Activated naive CD8-positive, alpha-beta T cell treated with anti-CD3 and anti-CD28 coated beads, Interleukin-2, amount 50 U/mL, for 24 hours (primary cell): ENCODE measurements at regions not wholly inside any gene's neighbourhood (a gene's known extent, or its start where the extent isn't known, plus 50 kb on each side); places are given as distances from the start of the nearest gene placed in this dataset.

Experiments used
- ATAC-seq: fragments of 150-1000 bp; cut with Tn5 transposase; one replicate; pipeline ENCODE4 v1.10.0; 2021
- DNase-seq: peaks from one replicate; pipeline ENCODE4 v3.0.0; 2021
- H3K27ac Mint-ChIP-seq: one replicate; pipeline ENCODE4 v1.8.0; 2021; ENCODE audit warnings: mild to moderate bottlenecking, mixed read lengths
- H3K27me3 Mint-ChIP-seq: one replicate; pipeline ENCODE4 v1.8.0; 2021; ENCODE audit warnings: mixed read lengths
- H3K36me3 Mint-ChIP-seq: one replicate; pipeline ENCODE4 v1.8.0; 2021; ENCODE audit warnings: low read depth, mixed read lengths
- H3K4me1 Mint-ChIP-seq: one replicate; pipeline ENCODE4 v1.8.0; 2021; ENCODE audit warnings: mixed read lengths
- H3K4me3 Mint-ChIP-seq: one replicate; pipeline ENCODE4 v1.8.0; 2021; ENCODE audit warnings: mild to moderate bottlenecking, moderate library complexity, mixed read lengths
- H3K9me3 Mint-ChIP-seq: one replicate; pipeline ENCODE4 v1.8.0; 2021; ENCODE audit warnings: mixed read lengths

- H3K36me3 Mint-ChIP-seq: no peaks in the 10 kb centered on the region
- no peaks in the 10 kb centered on the region for H3K4me1 Mint-ChIP-seq
- no peak overlapping the region for H3K27ac Mint-ChIP-seq
- H3K4me3 Mint-ChIP-seq: no peak overlapping the region
- no peaks in the 10 kb centered on the region for H3K9me3 Mint-ChIP-seq
- no peak for DNase-seq
- no peak for ATAC-seq
- no peaks in the 10 kb centered on the region for H3K27me3 Mint-ChIP-seq
These were observed 98.3 kb upstream of the NPVF start for GRCh38 chr7:25326501-25327156.

GRCh38 chr7:25329815-25330214 lies 101.5 kb upstream of the NPVF start:
- ATAC-seq (no peak), DNase-seq (no peak)
- H3K4me3 Mint-ChIP-seq: no peak overlapping the region
- no peak overlapping the region for H3K27ac Mint-ChIP-seq
- H3K9me3 Mint-ChIP-seq: no peaks in the 10 kb centered on the region
- no peaks in the 10 kb centered on the region for H3K27me3 Mint-ChIP-seq
- no peaks in the 10 kb centered on the region for H3K4me1 Mint-ChIP-seq
- no peaks in the 10 kb centered on the region for H3K36me3 Mint-ChIP-seq

- DNase-seq (no peak), ATAC-seq (no peak)
- H3K36me3 Mint-ChIP-seq: no peaks in the 10 kb centered on the region
- no peaks in the 10 kb centered on the region for H3K4me1 Mint-ChIP-seq
- H3K4me3 Mint-ChIP-seq: no peak overlapping the region
- H3K27ac Mint-ChIP-seq: no peak overlapping the region
- H3K27me3 Mint-ChIP-seq: no peaks in the 10 kb centered on the region
- no peaks in the 10 kb centered on the region for H3K9me3 Mint-ChIP-seq
These were observed 105.1 kb upstream of the NPVF start for GRCh38 chr7:25333296-25333928.

GRCh38 chr7:25347360-25348066 lies 119.2 kb upstream of the NPVF start:
- H3K4me3 Mint-ChIP-seq: no peak overlapping the region
- no peaks in the 10 kb centered on the region for H3K4me1 Mint-ChIP-seq
- ATAC-seq (no peak), DNase-seq (no peak)
- H3K27ac Mint-ChIP-seq: no peak overlapping the region
- peaks cover 2% of the 10 kb centered on the region for H3K27me3 Mint-ChIP-seq
- H3K36me3 Mint-ChIP-seq: no peaks in the 10 kb centered on the region
- H3K9me3 Mint-ChIP-seq: no peaks in the 10 kb centered on the region

- no peak for DNase-seq
- no peak for ATAC-seq
- no peak overlapping the region for H3K27ac Mint-ChIP-seq
- H3K4me1 Mint-ChIP-seq: no peaks in the 10 kb centered on the region
- H3K27me3 Mint-ChIP-seq: peaks cover 2% of the 10 kb centered on the region
- no peak overlapping the region for H3K4me3 Mint-ChIP-seq
- H3K9me3 Mint-ChIP-seq: no peaks in the 10 kb centered on the region
- H3K36me3 Mint-ChIP-seq: no peaks in the 10 kb centered on the region
These were observed 119.8 kb upstream of the NPVF start for GRCh38 chr7:25348104-25348503.

- DNase-seq (no peak), ATAC-seq (no peak)
- Mint-ChIP-seq H3K27ac (no peak overlapping the region), H3K9me3 (no peaks in the 10 kb centered on the region), H3K4me3 (no peak overlapping the region), H3K27me3 (peaks cover 2% of the 10 kb centered on the region), H3K4me1 (peaks cover 3% of the 10 kb centered on the region), H3K36me3 (no peaks in the 10 kb centered on the region)
These were observed 121.2 kb upstream of the NPVF start for GRCh38 chr7:25349283-25350017.

- Mint-ChIP-seq H3K4me3 (no peak overlapping the region), H3K9me3 (no peaks in the 10 kb centered on the region), H3K36me3 (no peaks in the 10 kb centered on the region), H3K4me1 (peaks cover 3% of the 10 kb centered on the region), H3K27me3 (peaks cover 2% of the 10 kb centered on the region), H3K27ac (no peak overlapping the region)
- ATAC-seq (no peak), DNase-seq (no peak)
These were observed 121.8 kb upstream of the NPVF start for GRCh38 chr7:25350041-25350440.

GRCh38 chr7:25351761-25352160 lies 123.5 kb upstream of the NPVF start:
- no peak overlapping the region for H3K4me3 Mint-ChIP-seq
- peaks cover 3% of the 10 kb centered on the region for H3K4me1 Mint-ChIP-seq
- H3K27ac Mint-ChIP-seq: no peak overlapping the region
- ATAC-seq (no peak), DNase-seq (no peak)
- H3K36me3 Mint-ChIP-seq: no peaks in the 10 kb centered on the region
- peaks cover 2% of the 10 kb centered on the region for H3K27me3 Mint-ChIP-seq
- no peaks in the 10 kb centered on the region for H3K9me3 Mint-ChIP-seq

- ATAC-seq (no peak), DNase-seq (no peak)
- peaks cover 2% of the 10 kb centered on the region for H3K27me3 Mint-ChIP-seq
- H3K27ac Mint-ChIP-seq: no peak overlapping the region
- H3K9me3 Mint-ChIP-seq: no peaks in the 10 kb centered on the region
- no peaks in the 10 kb centered on the region for H3K36me3 Mint-ChIP-seq
- peaks cover 3% of the 10 kb centered on the region for H3K4me1 Mint-ChIP-seq
- H3K4me3 Mint-ChIP-seq: no peak overlapping the region
These were observed 124.9 kb upstream of the NPVF start for GRCh38 chr7:25353196-25353595.

- peaks cover 3% of the 10 kb centered on the region for H3K4me1 Mint-ChIP-seq
- DNase-seq (no peak), ATAC-seq (no peak)
- no peak overlapping the region for H3K4me3 Mint-ChIP-seq
- H3K27me3 Mint-ChIP-seq: no peaks in the 10 kb centered on the region
- H3K27ac Mint-ChIP-seq: no peak overlapping the region
- no peaks in the 10 kb centered on the region for H3K36me3 Mint-ChIP-seq
- no peaks in the 10 kb centered on the region for H3K9me3 Mint-ChIP-seq
These were observed 125.4 kb upstream of the NPVF start for GRCh38 chr7:25353732-25354131.

GRCh38 chr7:25356534-25357151 lies 128.4 kb upstream of the NPVF start:
- no peaks in the 10 kb centered on the region for H3K36me3 Mint-ChIP-seq
- H3K4me3 Mint-ChIP-seq: no peak overlapping the region
- no peak overlapping the region for H3K27ac Mint-ChIP-seq
- DNase-seq (no peak), ATAC-seq (no peak)
- peaks cover 3% of the 10 kb centered on the region for H3K4me1 Mint-ChIP-seq
- H3K9me3 Mint-ChIP-seq: no peaks in the 10 kb centered on the region
- H3K27me3 Mint-ChIP-seq: no peaks in the 10 kb centered on the region

- no peak for DNase-seq
- Mint-ChIP-seq H3K27ac (no peak overlapping the region), H3K4me1 (peaks cover 3% of the 10 kb centered on the region), H3K27me3 (no peaks in the 10 kb centered on the region), H3K9me3 (no peaks in the 10 kb centered on the region), H3K36me3 (no peaks in the 10 kb centered on the region), H3K4me3 (no peak overlapping the region)
- no peak for ATAC-seq
These were observed 130.6 kb upstream of the NPVF start for GRCh38 chr7:25358926-25359325.

GRCh38 chr7:25359471-25360059 lies 131.3 kb upstream of the NPVF start:
- DNase-seq: no peak
- H3K27me3 Mint-ChIP-seq: no peaks in the 10 kb centered on the region
- no peak overlapping the region for H3K27ac Mint-ChIP-seq
- no peak for ATAC-seq
- H3K36me3 Mint-ChIP-seq: no peaks in the 10 kb centered on the region
- no peak overlapping the region for H3K4me3 Mint-ChIP-seq
- no peaks in the 10 kb centered on the region for H3K4me1 Mint-ChIP-seq
- no peaks in the 10 kb centered on the region for H3K9me3 Mint-ChIP-seq

GRCh38 chr7:25360451-25360850 lies 132.2 kb upstream of the NPVF start:
- Mint-ChIP-seq H3K4me1 (no peaks in the 10 kb centered on the region), H3K36me3 (no peaks in the 10 kb centered on the region), H3K27me3 (no peaks in the 10 kb centered on the region), H3K27ac (no peak overlapping the region), H3K4me3 (no peak overlapping the region), H3K9me3 (no peaks in the 10 kb centered on the region)
- no peak for DNase-seq
- no peak for ATAC-seq
